ENCODE measurements at regions not wholly inside any gene's neighbourhood (a gene's known extent, or its start where the extent isn't known, plus 50 kb on each side); places are given as distances from the start of the nearest gene placed in this dataset.

- no peak for DNase-seq (ENCODE audit: low spot score, unreplicated experiment)
- Mint-ChIP-seq H3K4me1 (ENCODE audit: low read depth) (no peaks in the 10 kb centered on the region), H3K36me3 (ENCODE audit: insufficient read depth) (peaks cover 6% of the 10 kb centered on the region), H3K4me3 (ENCODE audit: low read depth) (no peak overlapping the region), H3K9me3 (ENCODE audit: low read depth) (no peaks in the 10 kb centered on the region), H3K27me3 (peaks cover 5% of the 10 kb centered on the region), H3K27ac (no peak overlapping the region)
- TF ChIP-seq, protein P1, sequence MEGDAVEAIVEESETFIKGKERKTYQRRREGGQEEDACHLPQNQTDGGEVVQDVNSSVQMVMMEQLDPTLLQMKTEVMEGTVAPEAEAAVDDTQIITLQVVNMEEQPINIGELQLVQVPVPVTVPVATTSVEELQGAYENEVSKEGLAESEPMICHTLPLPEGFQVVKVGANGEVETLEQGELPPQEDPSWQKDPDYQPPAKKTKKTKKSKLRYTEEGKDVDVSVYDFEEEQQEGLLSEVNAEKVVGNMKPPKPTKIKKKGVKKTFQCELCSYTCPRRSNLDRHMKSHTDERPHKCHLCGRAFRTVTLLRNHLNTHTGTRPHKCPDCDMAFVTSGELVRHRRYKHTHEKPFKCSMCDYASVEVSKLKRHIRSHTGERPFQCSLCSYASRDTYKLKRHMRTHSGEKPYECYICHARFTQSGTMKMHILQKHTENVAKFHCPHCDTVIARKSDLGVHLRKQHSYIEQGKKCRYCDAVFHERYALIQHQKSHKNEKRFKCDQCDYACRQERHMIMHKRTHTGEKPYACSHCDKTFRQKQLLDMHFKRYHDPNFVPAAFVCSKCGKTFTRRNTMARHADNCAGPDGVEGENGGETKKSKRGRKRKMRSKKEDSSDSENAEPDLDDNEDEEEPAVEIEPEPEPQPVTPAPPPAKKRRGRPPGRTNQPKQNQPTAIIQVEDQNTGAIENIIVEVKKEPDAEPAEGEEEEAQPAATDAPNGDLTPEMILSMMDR (IDR thresholded peaks at IDR 0.05; ENCODE audit: unreplicated experiment) = no peak
Observed at GRCh38 chr11:70671611-70672010, 273.3 kb downstream of the CTTN start.

- H3K4me3 Mint-ChIP-seq (ENCODE audit: low read depth) = no peak overlapping the region
- H3K9me3 Mint-ChIP-seq (ENCODE audit: low read depth) = no peaks in the 10 kb centered on the region
- TF ChIP-seq, protein P1 (IDR thresholded peaks at IDR 0.05; ENCODE audit: unreplicated experiment) = no peak
- H3K27ac Mint-ChIP-seq = no peak overlapping the region
- no peaks in the 10 kb centered on the region for H3K4me1 Mint-ChIP-seq (ENCODE audit: low read depth)
- peaks cover 5% of the 10 kb centered on the region for H3K27me3 Mint-ChIP-seq
- peaks cover 5% of the 10 kb centered on the region for H3K36me3 Mint-ChIP-seq (ENCODE audit: insufficient read depth)
- DNase-seq (ENCODE audit: low spot score, unreplicated experiment) = no peak
Observed at GRCh38 chr11:70672991-70673653, 274.8 kb downstream of the CTTN start.

DNA sequence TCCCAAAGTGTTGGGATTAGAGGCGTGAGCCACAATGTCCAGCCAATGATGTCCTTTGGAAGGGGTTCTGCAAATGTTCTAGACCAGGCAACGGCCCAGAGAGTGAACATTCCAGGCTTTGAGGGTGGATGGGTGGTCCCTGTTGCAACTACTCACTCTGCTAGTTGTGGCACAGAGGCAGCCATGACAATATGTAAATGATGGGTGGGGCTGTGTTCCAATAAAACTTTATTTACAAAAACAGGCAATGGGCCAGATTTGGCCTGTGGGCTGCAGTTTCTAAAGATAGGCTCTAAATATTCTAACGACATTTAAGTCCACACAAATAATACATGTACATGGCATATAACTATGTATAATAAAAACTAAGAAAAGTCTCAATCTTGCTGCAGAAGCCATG, 276.3 kb downstream of the CTTN start:
- TF ChIP-seq, protein P1 (IDR thresholded peaks at IDR 0.05; ENCODE audit: unreplicated experiment) = no peak
- no peak for DNase-seq (ENCODE audit: low spot score, unreplicated experiment)
- H3K4me1 Mint-ChIP-seq (ENCODE audit: low read depth) = no peaks in the 10 kb centered on the region
- no peak overlapping the region for H3K4me3 Mint-ChIP-seq (ENCODE audit: low read depth)
- no peaks in the 10 kb centered on the region for H3K9me3 Mint-ChIP-seq (ENCODE audit: low read depth)
- peaks cover 5% of the 10 kb centered on the region for H3K27me3 Mint-ChIP-seq
- H3K27ac Mint-ChIP-seq = no peak overlapping the region
- peaks cover 1% of the 10 kb centered on the region for H3K36me3 Mint-ChIP-seq (ENCODE audit: insufficient read depth)

DNA sequence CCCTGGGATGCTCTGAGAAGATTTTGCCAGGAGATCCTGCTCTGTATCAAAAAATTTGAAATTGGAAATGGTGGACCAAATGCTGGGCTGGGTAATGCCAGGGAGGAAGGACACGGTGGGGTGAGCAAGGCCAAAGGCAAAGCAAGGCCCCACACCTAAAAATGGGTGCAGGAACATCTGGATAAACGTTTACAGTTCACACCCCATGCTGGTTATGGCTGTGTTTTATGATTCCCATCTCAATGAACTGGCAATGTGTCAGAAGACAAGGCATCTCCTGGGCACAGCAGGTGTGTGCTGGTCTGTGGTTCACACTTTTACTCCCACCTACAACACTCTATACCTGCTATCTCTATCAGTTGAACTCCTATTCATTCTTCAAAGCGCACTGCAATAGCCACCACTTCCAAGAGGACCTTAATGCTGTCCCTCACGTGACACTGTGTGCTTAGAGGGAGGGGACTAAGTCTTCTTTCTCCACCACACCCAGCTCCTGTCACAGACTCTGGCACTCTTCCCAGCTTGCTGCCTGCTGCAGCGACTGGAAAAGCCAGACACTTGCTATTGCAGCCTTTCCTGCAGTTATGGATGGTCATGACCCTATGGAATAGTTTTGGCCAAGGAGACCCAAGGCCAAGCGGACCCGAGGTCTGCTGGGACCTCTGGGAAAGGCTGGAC, 277.5 kb downstream of the CTTN start:
- TF ChIP-seq, protein P1 (IDR thresholded peaks at IDR 0.05; ENCODE audit: unreplicated experiment) = no peak
- no peak for DNase-seq (ENCODE audit: low spot score, unreplicated experiment)
- Mint-ChIP-seq H3K36me3 (ENCODE audit: insufficient read depth) (peaks cover 1% of the 10 kb centered on the region), H3K4me3 (ENCODE audit: low read depth) (no peak overlapping the region), H3K27ac (no peak overlapping the region), H3K9me3 (ENCODE audit: low read depth) (no peaks in the 10 kb centered on the region), H3K4me1 (ENCODE audit: low read depth) (no peaks in the 10 kb centered on the region), H3K27me3 (peaks cover 5% of the 10 kb centered on the region)

GRCh38 chr11:70677232-70677916, 279.0 kb downstream of the CTTN start:
- Mint-ChIP-seq H3K36me3 (ENCODE audit: insufficient read depth) (peaks cover 1% of the 10 kb centered on the region), H3K4me3 (ENCODE audit: low read depth) (no peak overlapping the region), H3K9me3 (ENCODE audit: low read depth) (no peaks in the 10 kb centered on the region), H3K4me1 (ENCODE audit: low read depth) (no peaks in the 10 kb centered on the region), H3K27me3 (peaks cover 3% of the 10 kb centered on the region), H3K27ac (no peak overlapping the region)
- no peak for DNase-seq (ENCODE audit: low spot score, unreplicated experiment)
- TF ChIP-seq, protein P1 (IDR thresholded peaks at IDR 0.05; ENCODE audit: unreplicated experiment) = no peak
